NCI-H146 (cell line): ENCODE measurements at regions not wholly inside any gene's neighbourhood (a gene's known extent, or its start where the extent isn't known, plus 50 kb on each side); places are given as distances from the start of the nearest gene placed in this dataset.

Source experiments
- DNase-seq: peaks from one replicate; lab custom pipeline; 2025; lab: John Stamatoyannopoulos, UW

GRCh38 chr3:18295171-18295920 lies 129.8 kb downstream of the SATB1 start:
- DNase-seq, result peak; percentile 57

GRCh38 chr3:18290157-18290556 lies 135.0 kb downstream of the SATB1 start:
- no peak for DNase-seq

- peak; percentile 6 for DNase-seq
Measured at GRCh38 chr3:18288243-18288642, 136.9 kb downstream of the SATB1 start.

GRCh38 chr3:18284716-18285115 lies 140.4 kb downstream of the SATB1 start:
- DNase-seq, result no peak

- DNase-seq, result peak; percentile 30
Measured at GRCh38 chr3:18283680-18284079, 141.5 kb downstream of the SATB1 start.

GRCh38 chr3:18282507-18282906 lies 142.6 kb downstream of the SATB1 start:
- DNase-seq, result no peak

- DNase-seq, result no peak
Measured at GRCh38 chr3:18279226-18279737, 145.9 kb downstream of the SATB1 start.

GRCh38 chr3:18264853-18265252 lies 160.3 kb downstream of the SATB1 start:
- DNase-seq, result no peak

- no peak for DNase-seq
Measured at GRCh38 chr3:18264361-18264760, 160.8 kb downstream of the SATB1 start.

GRCh38 chr3:18258492-18258891 lies 166.6 kb downstream of the SATB1 start:
- no peak for DNase-seq

- DNase-seq, result no peak
Measured at GRCh38 chr3:18252578-18252977, 172.6 kb downstream of the SATB1 start.

- no peak for DNase-seq
Measured at GRCh38 chr3:18250991-18251390, 174.1 kb downstream of the SATB1 start.

GRCh38 chr3:18249126-18249525 lies 176.0 kb downstream of the SATB1 start:
- no peak for DNase-seq

- DNase-seq, result no peak
Measured at GRCh38 chr3:18247776-18248310, 177.3 kb downstream of the SATB1 start.

- no peak for DNase-seq
Measured at GRCh38 chr3:18247139-18247695, 177.9 kb downstream of the SATB1 start.

- DNase-seq, result peak; percentile 3
Measured at GRCh38 chr3:18246336-18247060, 178.6 kb downstream of the SATB1 start.

- no peak for DNase-seq
Measured at GRCh38 chr3:18245721-18246120, 179.4 kb downstream of the SATB1 start.

GRCh38 chr3:18241837-18242236 lies 183.3 kb downstream of the SATB1 start:
- DNase-seq, result no peak

GRCh38 chr3:18239674-18240073 lies 185.5 kb downstream of the SATB1 start:
- DNase-seq, result no peak

- DNase-seq, result no peak
Measured at GRCh38 chr3:18238746-18239331, 186.3 kb downstream of the SATB1 start.

- DNase-seq, result no peak
Measured at GRCh38 chr3:18238332-18238731, 186.8 kb downstream of the SATB1 start.

- no peak for DNase-seq
Measured at GRCh38 chr3:18237251-18238005, 187.7 kb downstream of the SATB1 start.
